Fibroblast of skin of left biceps (primary cell): ENCODE measurements at regions not wholly inside any gene's neighbourhood (a gene's known extent, or its start where the extent isn't known, plus 50 kb on each side); places are given as distances from the start of the nearest gene placed in this dataset.
"Not testable (repeated sequence)": the region's sequence is repeated elsewhere in the genome, so short reads cannot be mapped to it uniquely, and the experiment has no call there.

Experiments used
- DNase-seq, 2 experiments: peaks; one replicate each; pipeline ENCODE4 v3.0.0-alpha.2; 2013; ENCODE audit warnings: low read depth in 2 of 2

DNA sequence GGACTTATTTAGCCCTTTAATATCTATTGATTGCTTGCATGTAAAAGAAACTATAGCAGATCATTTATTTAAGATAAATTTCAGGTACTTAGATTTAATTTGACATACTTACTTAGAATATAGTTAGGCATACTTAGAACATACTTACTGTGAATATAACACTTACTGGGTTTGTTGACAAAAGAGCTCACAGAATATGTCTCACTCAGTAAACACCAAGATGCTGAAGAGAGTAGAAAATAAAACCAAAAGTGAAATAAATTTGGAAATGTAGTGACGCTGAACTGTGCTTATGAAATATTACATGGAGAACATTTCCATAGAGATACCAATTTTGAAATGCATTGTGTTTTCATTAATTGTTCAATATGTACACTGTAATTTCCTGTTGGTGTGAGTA is 615.4 kb upstream of the MAN1A1 start:
- DNase-seq = no peak

- no peak for DNase-seq
These were observed 612.9 kb upstream of the MAN1A1 start for GRCh38 chr6:119962505-119962904.

- no peak for DNase-seq
These were observed 611.9 kb upstream of the MAN1A1 start for GRCh38 chr6:119961450-119961849.

- DNase-seq = no peak
These were observed 610.9 kb upstream of the MAN1A1 start for GRCh38 chr6:119960456-119960855.

GRCh38 chr6:119960036-119960435 is 610.5 kb upstream of the MAN1A1 start:
- DNase-seq = no peak

GRCh38 chr6:119957195-119957594 is 607.6 kb upstream of the MAN1A1 start:
- DNase-seq = no peak

GRCh38 chr6:119952696-119953095 is 603.1 kb upstream of the MAN1A1 start:
- no peak for DNase-seq

DNA sequence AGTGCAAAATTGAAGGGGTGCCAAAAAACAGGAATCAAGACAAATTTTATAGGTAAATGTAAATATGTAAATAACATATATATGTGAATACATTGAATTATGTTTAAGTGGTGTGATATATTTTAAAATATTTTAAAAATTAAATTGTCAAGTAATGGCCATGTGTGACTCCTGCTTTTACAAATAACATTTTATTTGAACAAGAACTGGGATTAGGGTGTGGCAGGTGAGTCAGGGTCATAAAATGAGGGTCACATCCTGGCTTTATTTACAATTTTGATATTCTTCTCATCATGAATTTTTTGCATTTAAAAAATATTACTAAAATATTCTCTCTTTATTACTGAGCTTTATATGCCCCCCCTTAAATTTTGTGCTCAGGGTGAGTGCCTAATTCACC is 601.1 kb upstream of the MAN1A1 start:
- no peak for DNase-seq

GRCh38 chr6:119942078-119942752 is 592.7 kb upstream of the MAN1A1 start:
- DNase-seq = no peak

- no peak for DNase-seq
These were observed 589.2 kb upstream of the MAN1A1 start for GRCh38 chr6:119938752-119939151.

DNA sequence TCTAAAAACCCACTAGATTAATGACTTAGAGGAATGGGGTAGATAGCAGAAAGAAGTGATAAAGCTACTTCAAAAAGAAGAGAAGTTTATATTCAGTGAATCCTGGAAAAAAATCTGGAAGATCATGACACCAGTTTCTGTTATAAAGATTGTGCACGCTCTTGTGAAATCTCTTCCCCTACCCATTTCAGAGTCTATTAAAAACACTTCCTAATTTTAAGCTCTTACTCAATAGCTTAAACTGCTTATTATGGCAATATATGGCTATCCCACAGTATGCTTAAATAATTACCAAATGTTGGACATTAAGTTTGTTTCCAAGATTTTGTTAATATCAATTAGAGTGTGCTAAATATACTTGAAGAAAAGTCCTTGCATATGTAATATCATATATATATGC is 585.3 kb upstream of the MAN1A1 start:
- DNase-seq = no peak

GRCh38 chr6:119929121-119929520 is 579.6 kb upstream of the MAN1A1 start:
- no peak for DNase-seq

- DNase-seq = not testable (repeated sequence)
These were observed 575.3 kb upstream of the MAN1A1 start for GRCh38 chr6:119924888-119925287.

- DNase-seq = no peak
These were observed 573.3 kb upstream of the MAN1A1 start for GRCh38 chr6:119922814-119923213.

DNA sequence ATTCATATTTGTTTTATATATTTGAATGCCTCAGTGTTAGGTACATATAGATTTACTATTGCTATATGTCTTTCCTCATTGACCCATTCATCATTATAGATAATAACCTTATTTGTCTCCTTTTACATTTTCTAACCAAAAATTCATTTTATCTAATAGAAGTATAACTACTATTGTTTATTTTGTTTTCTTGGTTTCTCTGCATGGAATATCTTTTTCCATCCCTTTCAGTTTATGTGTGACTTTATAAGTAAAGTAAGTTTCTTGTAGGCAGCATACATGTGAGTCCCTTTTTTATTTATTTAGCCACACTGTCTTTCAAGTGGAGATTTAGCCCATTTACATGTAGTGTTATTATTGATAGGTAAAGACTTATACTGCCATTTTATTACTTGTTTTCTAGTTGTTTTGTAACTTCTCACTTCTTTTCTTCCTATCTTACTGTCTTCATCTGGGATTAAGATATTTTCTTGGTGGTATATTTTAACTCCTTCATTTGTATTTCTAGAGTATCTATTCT is 572.0 kb upstream of the MAN1A1 start:
- DNase-seq = no peak

DNA sequence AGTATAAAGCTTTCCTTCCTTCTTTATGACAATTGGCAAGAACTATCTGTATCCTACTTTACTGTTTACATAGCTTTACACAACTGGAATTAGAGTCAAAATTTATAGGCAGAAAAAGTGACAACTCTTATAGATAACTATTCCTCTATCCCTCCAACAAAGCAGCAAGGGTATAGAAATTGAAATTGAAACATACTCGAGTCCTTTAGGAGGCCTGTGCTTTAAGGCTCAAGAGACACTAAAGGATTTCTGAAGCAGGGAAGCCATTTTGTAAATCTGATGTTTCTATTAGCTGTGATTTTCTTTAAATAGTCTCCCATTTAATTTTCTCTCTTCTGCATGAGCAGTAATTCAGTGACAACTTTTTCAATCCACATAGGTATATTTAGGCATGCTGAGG is 567.6 kb upstream of the MAN1A1 start:
- DNase-seq = no peak

DNA sequence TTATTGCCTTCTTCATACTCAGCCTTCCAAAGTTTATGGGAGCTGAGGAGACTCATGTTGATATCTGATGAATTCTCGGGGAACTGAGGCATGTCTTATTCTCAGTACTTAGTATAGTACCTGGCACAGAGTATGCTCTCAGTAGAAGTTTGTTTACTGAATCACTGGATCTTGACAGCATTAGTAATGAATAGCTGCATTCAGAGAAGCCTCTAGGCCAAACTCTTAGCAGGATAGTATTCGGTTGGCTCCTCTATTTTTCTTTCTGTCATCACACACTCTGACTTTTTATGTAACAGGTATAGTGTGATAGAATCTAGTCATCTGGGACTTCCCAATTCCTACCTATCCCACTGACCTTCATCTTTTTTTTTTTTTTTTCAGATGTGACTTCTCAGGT is 566.4 kb upstream of the MAN1A1 start:
- DNase-seq = no peak

DNA sequence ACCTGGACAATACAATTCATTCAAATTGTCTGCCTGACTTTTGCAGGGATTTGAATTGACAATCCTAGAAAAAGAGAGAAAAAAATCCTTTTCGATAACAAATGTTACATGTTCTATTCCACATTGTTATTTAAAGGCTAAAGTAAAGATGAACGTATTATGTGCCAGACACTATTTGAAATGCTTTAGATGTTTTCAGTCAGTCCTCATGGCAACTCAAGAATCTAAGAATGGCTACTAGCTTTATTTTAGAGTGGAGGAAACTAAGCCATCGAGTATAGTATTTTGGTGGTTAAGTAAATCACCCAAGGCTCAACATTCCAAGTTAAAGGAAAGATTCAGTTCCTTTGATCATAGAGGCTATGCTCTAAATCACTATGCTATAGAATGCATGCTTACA is 558.6 kb upstream of the MAN1A1 start:
- no peak for DNase-seq

DNA sequence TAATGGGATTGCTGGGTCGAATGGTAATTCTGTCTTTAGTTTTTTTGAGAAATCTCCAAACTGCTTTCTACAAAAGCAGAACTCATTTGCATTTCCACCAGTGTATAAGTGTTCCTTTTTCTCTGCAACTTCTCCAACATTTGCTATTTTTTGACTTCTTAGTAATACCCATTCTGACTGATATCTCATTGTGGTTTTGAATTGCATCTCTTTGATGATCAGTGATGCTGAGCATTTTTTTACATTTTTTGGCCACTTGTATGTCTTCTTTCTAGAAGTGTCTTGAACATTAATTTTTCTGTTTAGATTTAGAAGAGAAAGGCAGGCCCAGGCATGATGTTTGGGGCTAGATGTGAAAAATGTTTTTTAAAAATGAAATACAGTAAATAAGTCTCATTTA is 553.1 kb upstream of the MAN1A1 start:
- DNase-seq = no peak

GRCh38 chr6:119896806-119897205 is 547.2 kb upstream of the MAN1A1 start:
- no peak for DNase-seq

- DNase-seq = no peak
These were observed 546.1 kb upstream of the MAN1A1 start for GRCh38 chr6:119895626-119896025.

GRCh38 chr6:119894811-119895210 is 545.2 kb upstream of the MAN1A1 start:
- no peak for DNase-seq

DNA sequence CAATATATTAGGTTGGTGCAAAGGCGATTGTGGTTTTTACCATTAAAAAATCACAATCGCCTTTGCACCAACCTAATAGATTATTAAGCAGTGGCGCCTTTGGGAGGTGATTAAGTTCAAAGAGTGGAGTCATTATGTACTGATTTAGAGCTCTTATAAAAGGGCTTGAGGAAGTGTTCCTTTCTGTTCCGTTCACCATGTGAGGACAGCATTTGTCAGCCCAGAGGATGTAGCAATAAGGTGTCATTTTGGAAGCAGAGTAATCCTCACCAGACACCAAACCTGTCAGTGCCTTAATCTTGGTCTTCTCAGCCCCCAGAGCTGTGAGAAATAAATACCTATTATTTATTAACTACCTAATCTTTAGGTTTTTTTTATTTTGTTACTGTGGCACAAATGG is 542.1 kb upstream of the MAN1A1 start:
- DNase-seq = no peak

GRCh38 chr6:119891206-119891605 is 541.6 kb upstream of the MAN1A1 start:
- DNase-seq = no peak
